GM13977 (cell line): ENCODE measurements at regions not wholly inside any gene's neighbourhood (a gene's known extent, or its start where the extent isn't known, plus 50 kb on each side); places are given as distances from the start of the nearest gene placed in this dataset.
"Not testable (repeated sequence)": the region's sequence is repeated elsewhere in the genome, so short reads cannot be mapped to it uniquely, and the experiment has no call there.

Experiments
- DNase-seq: peaks from one replicate; pipeline ENCODE4 v3.0.0; 2012; ENCODE audit warnings: low spot score
- CTCF ChIP-seq: IDR thresholded peaks from 2 replicates; pipeline ENCODE4 v1.5.1; 2012; ENCODE audit warnings: mild to moderate bottlenecking, control low read depth; ENCODE audit not compliant: insufficient read depth; ENCODE audit errors: extremely low read depth, missing control alignments
- in situ Hi-C: fragments of 300-500 bp; cut with MboI; formaldehyde crosslinking; loops from one replicate; pipeline ENCODE4 v1.12.0; 2022; ENCODE audit warnings: low sequenced_read_pairs, low pct_unique_long_range_greater_than_20kb, mixed read lengths, inconsistent platforms; ENCODE audit not compliant: unreplicated experiment

- TF ChIP-seq CTCF: no peak
- in situ Hi-C loops: no loop called here
- DNase-seq: peak; percentile 12
Observed at GRCh38 chr9:97220894-97221477, 86.5 kb upstream of the CCDC180 start.

GRCh38 chr9:97220396-97220795 is 87.1 kb upstream of the CCDC180 start:
- DNase-seq, in situ Hi-C loops: not testable (repeated sequence)

GRCh38 chr9:97219443-97220140 is 87.9 kb upstream of the CCDC180 start:
- in situ Hi-C loops: not testable (repeated sequence)

GRCh38 chr9:97215127-97215526 is 92.3 kb upstream of the CCDC180 start:
- in situ Hi-C loops, DNase-seq: not testable (repeated sequence)

More at GRCh38 chr9:97219443-97220140, 87.9 kb upstream of the CCDC180 start:
- DNase-seq: not testable (repeated sequence)

- DNase-seq, in situ Hi-C loops: not testable (repeated sequence)
Observed at GRCh38 chr9:97214556-97214955, 92.9 kb upstream of the CCDC180 start.

- in situ Hi-C loops, DNase-seq: not testable (repeated sequence)
Observed at GRCh38 chr9:97199683-97200082, 107.8 kb upstream of the CCDC180 start.

- in situ Hi-C loops: not testable (repeated sequence)
Observed at GRCh38 chr9:97193767-97194166, 113.7 kb upstream of the CCDC180 start.

GRCh38 chr9:97188545-97188944 is 118.9 kb upstream of the CCDC180 start:
- DNase-seq: no peak
- no peak for TF ChIP-seq CTCF
- in situ Hi-C loops: no loop called here

More at GRCh38 chr9:97193767-97194166, 113.7 kb upstream of the CCDC180 start:
- not testable (repeated sequence) for DNase-seq

- in situ Hi-C loops, DNase-seq: not testable (repeated sequence)
Observed at GRCh38 chr9:97187706-97188105, 119.8 kb upstream of the CCDC180 start.

GRCh38 chr9:97186493-97186892 is 121.0 kb upstream of the CCDC180 start:
- no peak for DNase-seq

GRCh38 chr9:97182532-97182931 is 124.9 kb upstream of the CCDC180 start:
- not testable (repeated sequence) for DNase-seq

More at GRCh38 chr9:97186493-97186892, 121.0 kb upstream of the CCDC180 start:
- TF ChIP-seq CTCF: no peak
- in situ Hi-C loops: no loop called here

More at GRCh38 chr9:97182532-97182931, 124.9 kb upstream of the CCDC180 start:
- in situ Hi-C loops: not testable (repeated sequence)
